Tibial nerve (tissue), 4 donors: ENCODE measurements at regions not wholly inside any gene's neighbourhood (a gene's known extent, or its start where the extent isn't known, plus 50 kb on each side); places are given as distances from the start of the nearest gene placed in this dataset.

Experiments
- EP300 ChIP-seq, 2 donors: sonication (generic); formaldehyde crosslinking; IDR thresholded peaks; one replicate each; pipeline ENCODE4 v1.6.1; 2017; ENCODE audit warnings: antibody characterized with exemption in 2 of 2, mild to moderate bottlenecking in 1 of 2
- POLR2A ChIP-seq, 2 donors: fragments of 450-650 bp; IDR thresholded peaks; one replicate each; pipeline ENCODE4 v1.6.1; 2017; ENCODE audit warnings: antibody characterized with exemption in 2 of 2, mild to moderate bottlenecking in 2 of 2, moderate library complexity in 2 of 2
- TF ChIP-seq, protein P1 (sequence below), 5 experiments: fragments of 200-600 bp in 3 of 5; fragments of 450-650 bp in 2 of 5; sonication (generic) in 3 of 5; IDR thresholded peaks; one replicate each; pipeline ENCODE4 v1.5.1; 2016 to 2019; ENCODE audit warnings: antibody characterized with exemption in 5 of 5, mild to moderate bottlenecking in 3 of 5, moderate library complexity in 2 of 5

DNA sequence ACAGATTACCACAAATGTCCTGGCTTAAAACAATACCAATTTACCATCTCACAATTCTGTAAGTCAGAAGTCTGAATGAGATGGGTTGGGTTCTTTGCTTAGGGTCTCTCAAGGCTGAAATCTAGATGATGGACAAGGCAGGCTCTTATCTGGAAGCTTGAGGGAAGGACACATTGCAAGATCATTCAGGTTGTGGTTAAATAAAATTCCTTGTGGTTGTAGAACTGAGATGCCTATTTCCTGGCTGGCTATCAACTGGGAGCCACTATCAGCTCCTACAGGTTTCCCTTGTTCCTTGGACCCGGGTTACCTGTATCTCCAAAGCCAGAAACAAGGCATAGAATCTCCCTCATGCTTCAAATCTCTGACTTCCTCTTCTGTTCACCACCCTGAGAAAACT is 148.4 kb downstream of the MDFIC start:
- TF ChIP-seq, protein P1, sequence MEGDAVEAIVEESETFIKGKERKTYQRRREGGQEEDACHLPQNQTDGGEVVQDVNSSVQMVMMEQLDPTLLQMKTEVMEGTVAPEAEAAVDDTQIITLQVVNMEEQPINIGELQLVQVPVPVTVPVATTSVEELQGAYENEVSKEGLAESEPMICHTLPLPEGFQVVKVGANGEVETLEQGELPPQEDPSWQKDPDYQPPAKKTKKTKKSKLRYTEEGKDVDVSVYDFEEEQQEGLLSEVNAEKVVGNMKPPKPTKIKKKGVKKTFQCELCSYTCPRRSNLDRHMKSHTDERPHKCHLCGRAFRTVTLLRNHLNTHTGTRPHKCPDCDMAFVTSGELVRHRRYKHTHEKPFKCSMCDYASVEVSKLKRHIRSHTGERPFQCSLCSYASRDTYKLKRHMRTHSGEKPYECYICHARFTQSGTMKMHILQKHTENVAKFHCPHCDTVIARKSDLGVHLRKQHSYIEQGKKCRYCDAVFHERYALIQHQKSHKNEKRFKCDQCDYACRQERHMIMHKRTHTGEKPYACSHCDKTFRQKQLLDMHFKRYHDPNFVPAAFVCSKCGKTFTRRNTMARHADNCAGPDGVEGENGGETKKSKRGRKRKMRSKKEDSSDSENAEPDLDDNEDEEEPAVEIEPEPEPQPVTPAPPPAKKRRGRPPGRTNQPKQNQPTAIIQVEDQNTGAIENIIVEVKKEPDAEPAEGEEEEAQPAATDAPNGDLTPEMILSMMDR (IDR thresholded peaks at IDR 0.05) = no peak
- no peak for TF ChIP-seq POLR2A (IDR thresholded peaks at IDR 0.05)
- no peak for TF ChIP-seq EP300 (IDR thresholded peaks at IDR 0.05)
